ENCODE measurements at regions not wholly inside any gene's neighbourhood (a gene's known extent, or its start where the extent isn't known, plus 50 kb on each side); places are given as distances from the start of the nearest gene placed in this dataset.
"Not testable (repeated sequence)": the region's sequence is repeated elsewhere in the genome, so short reads cannot be mapped to it uniquely, and the experiment has no call there.

DNA sequence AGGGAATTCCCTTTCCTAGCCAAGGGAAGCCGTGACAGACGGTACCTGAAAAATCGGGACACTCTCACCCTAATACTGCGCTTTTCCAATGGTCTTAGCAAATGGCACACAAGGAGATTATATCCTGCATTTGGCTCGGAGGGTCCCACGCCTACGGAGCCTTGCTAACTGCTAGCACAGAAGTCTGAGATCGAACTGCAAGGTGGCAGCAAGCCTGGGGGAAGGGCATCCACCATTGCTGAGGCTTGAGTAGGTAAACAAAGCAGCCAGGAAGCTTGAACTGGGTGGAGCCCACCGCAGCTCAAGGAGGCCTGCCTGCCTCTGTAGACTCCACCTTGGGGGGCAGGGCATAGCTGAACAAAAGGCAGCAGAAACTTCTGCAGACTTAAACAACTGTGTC lies 560.6 kb downstream of the SOX5 start:
- not testable (repeated sequence) for H3K4me1 Mint-ChIP-seq (ENCODE audit: low read depth in 2 of 2); H3K27ac Mint-ChIP-seq; H3K27me3 Mint-ChIP-seq; H3K36me3 Mint-ChIP-seq (ENCODE audit: insufficient read depth); ATAC-seq (replicated peaks); DNase-seq; H3K4me3 Mint-ChIP-seq
- H3K9me3 Mint-ChIP-seq, result peaks cover 8 to 14% of the 10 kb centered on the region in 2 donors

DNA sequence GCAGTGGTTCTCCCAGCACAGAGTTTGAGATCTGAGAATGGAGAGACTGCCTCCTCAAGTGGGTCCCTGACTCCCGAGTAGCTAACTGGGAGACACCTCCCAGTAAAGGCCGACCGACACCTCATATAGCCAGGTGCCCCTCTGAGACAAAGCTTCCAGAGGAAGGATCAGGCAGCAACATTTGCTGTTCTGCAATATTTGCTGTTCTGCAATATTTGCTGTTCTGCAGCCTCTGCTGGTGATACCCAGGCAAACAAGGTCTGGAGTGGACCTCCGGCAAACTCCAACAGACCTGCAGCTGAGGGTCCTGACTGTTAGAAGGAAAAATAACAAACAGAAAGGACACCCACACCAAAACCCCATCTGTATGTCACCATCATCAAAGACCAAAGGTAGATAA lies 560.2 kb downstream of the SOX5 start:
- H3K27ac Mint-ChIP-seq; DNase-seq; H3K36me3 Mint-ChIP-seq (ENCODE audit: insufficient read depth): not testable (repeated sequence)

DNA sequence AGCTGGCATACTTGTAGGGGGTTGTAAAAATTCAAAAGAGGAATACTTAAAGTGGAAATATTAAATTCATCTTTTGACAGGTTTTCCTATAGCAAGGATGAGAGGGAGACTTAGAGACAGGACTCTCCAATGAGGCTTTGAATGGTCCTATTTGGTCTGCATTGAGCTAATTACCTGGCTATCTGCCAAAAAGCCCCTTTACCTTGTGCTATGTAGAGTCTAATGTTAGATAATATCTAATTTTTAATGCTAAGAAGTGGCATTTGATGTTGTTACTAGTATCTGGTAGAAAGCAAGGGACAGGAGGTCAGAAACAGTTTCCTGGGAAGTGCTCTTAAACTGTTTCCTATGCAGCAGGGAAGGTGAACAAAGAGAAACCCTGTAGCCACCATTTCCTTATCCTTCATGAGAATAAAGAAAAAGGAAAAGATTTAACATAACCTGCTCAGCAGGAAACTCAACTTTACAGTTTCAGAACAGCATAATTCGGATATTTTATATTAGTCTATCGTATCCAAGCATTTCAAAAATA lies 550.0 kb downstream of the SOX5 start:
- Mint-ChIP-seq H3K4me3 (no peak overlapping the region), H3K36me3 (ENCODE audit: insufficient read depth) (peaks cover 2% of the 10 kb centered on the region), H3K27ac (no peak overlapping the region), H3K4me1 (ENCODE audit: low read depth in 2 of 2) (no peaks in the 10 kb centered on the region), H3K27me3 (no peaks in the 10 kb centered on the region), H3K9me3 (peaks cover 0 to 1% of the 10 kb centered on the region in 2 donors)
- ATAC-seq (replicated peaks) (no peak), DNase-seq (no peak)

More for the DNA sequence above, 560.2 kb downstream of the SOX5 start:
- ATAC-seq (replicated peaks); H3K27me3 Mint-ChIP-seq; H3K4me3 Mint-ChIP-seq; H3K4me1 Mint-ChIP-seq (ENCODE audit: low read depth in 2 of 2): not testable (repeated sequence)
- peaks cover 10 to 14% of the 10 kb centered on the region in 2 donors for H3K9me3 Mint-ChIP-seq

DNA sequence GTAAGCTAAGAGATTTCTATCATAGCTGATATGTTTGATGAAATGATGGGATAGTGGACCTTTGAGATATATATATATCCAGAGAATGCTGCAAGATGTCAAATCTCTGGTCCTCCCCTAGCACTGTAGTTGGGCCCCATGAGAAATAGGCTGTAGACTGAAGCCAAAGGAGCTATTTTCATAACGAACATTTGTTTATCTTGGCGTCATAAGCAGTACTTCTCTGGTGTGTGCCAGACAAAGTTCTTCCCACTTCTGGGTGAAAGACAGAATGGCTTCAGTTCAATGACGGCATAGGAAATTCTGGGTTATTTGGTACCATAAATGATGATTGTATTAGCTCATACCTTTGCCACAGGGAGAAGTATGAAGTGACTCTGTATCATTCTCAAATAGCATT lies 534.3 kb downstream of the SOX5 start:
- DNase-seq (no peak), ATAC-seq (replicated peaks) (no peak)
- H3K27me3 Mint-ChIP-seq, result no peaks in the 10 kb centered on the region
- H3K9me3 Mint-ChIP-seq, result peaks cover 2 to 6% of the 10 kb centered on the region in 2 donors
- H3K36me3 Mint-ChIP-seq (ENCODE audit: insufficient read depth), result no peaks in the 10 kb centered on the region
- H3K4me1 Mint-ChIP-seq (ENCODE audit: low read depth in 2 of 2), result no peaks in the 10 kb centered on the region
- H3K27ac Mint-ChIP-seq, result no peak overlapping the region
- H3K4me3 Mint-ChIP-seq, result no peak overlapping the region

DNA sequence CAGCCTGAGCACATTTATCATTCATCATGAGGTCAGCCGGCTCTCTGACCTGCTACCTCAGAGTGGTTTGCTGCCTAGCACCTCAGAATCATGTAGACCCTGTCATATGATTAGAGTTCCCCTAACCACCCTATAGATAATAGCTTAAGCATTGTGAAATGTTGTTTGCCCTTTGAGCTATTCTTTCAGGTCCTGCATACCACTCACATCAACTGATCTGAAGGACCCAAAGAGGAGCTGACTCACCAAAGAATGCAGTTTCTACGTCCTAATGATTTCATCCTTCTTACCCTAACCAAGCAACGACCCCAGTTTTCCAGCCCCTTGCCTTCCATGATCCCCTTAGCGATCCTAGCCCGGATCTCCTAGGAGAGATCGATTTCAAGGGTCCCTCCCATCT lies 527.9 kb downstream of the SOX5 start:
- no peaks in the 10 kb centered on the region for H3K4me1 Mint-ChIP-seq (ENCODE audit: low read depth in 2 of 2)

DNA sequence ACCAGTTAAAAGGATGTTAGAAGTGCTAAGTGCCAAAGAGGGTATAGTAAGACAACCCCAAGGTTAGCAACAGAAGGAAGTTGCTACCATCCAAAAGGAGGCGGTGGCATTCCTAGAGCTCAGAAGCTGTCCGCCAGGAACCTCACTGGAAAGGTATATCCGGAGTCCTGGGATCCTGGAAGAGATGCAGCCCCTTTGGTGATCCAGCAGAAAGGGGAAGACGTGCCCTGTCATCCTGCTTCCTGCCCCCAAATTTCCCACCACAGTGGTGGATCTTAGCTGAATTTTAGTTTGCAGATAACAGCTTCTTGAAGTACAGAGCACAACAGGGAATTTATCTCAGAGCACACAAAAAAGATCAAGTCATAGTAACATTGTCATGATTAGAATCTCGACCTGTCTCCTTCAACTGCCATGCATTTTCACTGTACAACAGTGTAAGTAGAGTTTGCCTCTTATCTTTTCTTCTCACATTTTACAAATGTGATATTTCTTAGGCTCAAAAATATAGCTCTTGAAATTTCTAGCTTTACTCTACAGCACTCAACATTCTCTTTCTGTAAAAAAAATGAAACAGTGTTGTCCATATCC lies 526.3 kb downstream of the SOX5 start:
- Mint-ChIP-seq H3K27ac (no peak overlapping the region), H3K9me3 (peaks cover 4 to 15% of the 10 kb centered on the region in 2 donors), H3K4me1 (ENCODE audit: low read depth in 2 of 2) (no peaks in the 10 kb centered on the region), H3K36me3 (ENCODE audit: insufficient read depth) (no peaks in the 10 kb centered on the region), H3K27me3 (no peaks in the 10 kb centered on the region), H3K4me3 (no peak overlapping the region)
- DNase-seq, result no peak
- no peak for ATAC-seq (replicated peaks)

More for the DNA sequence above, 527.9 kb downstream of the SOX5 start:
- Mint-ChIP-seq H3K4me3 (no peak overlapping the region), H3K27me3 (no peaks in the 10 kb centered on the region), H3K27ac (no peak overlapping the region), H3K9me3 (peaks cover 4 to 8% of the 10 kb centered on the region in 2 donors), H3K36me3 (ENCODE audit: insufficient read depth) (no peaks in the 10 kb centered on the region)
- DNase-seq (no peak), ATAC-seq (replicated peaks) (no peak)

DNA sequence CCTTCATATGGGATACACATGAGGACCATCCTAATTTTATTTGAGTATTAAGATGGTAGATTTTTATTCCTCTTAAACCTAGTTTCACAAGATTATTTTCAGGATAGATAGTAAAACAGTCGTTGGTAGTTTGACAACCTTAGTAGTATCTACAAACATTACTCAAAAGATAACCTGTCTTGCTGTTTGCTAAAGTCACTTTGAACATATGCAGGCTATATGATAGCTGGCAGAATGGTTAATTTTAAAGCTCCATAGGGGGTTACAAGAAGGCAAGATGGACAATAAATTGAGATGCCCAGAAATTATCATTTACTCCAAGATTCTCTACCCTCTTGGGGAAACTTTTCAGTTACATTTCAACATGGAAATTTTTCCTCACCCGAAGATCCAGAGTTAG lies 525.7 kb downstream of the SOX5 start:
- H3K36me3 Mint-ChIP-seq (ENCODE audit: insufficient read depth), result no peaks in the 10 kb centered on the region
- peaks cover 2 to 15% of the 10 kb centered on the region in 2 donors for H3K9me3 Mint-ChIP-seq
- H3K27ac Mint-ChIP-seq, result no peak overlapping the region
- H3K4me3 Mint-ChIP-seq, result no peak overlapping the region
- H3K4me1 Mint-ChIP-seq (ENCODE audit: low read depth in 2 of 2), result no peaks in the 10 kb centered on the region
- ATAC-seq (replicated peaks), result no peak
- DNase-seq, result no peak
- H3K27me3 Mint-ChIP-seq, result no peaks in the 10 kb centered on the region

DNA sequence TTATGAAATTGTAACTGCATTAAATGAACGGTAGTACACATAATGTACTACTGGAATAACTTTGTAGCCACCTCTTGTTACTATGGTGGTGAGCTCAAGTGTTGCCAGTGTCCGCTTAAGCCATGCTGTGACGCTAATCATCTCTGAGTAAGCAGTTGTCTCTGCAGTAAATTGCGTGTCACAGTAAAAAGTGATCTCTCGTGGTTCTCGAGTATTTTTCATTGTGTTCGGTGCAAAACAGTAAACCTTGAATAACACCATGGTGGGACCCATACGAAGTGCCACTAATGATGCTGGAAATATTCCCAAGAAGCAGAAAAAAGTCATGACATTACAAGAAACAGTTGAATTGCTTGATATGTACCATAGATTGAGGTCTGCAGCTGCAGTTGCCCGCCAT lies 524.8 kb downstream of the SOX5 start:
- Mint-ChIP-seq H3K9me3 (peaks cover 2 to 15% of the 10 kb centered on the region in 2 donors), H3K27me3 (no peaks in the 10 kb centered on the region), H3K36me3 (ENCODE audit: insufficient read depth) (no peaks in the 10 kb centered on the region), H3K4me3 (no peak overlapping the region), H3K4me1 (ENCODE audit: low read depth in 2 of 2) (no peaks in the 10 kb centered on the region), H3K27ac (no peak overlapping the region)
- no peak for DNase-seq
- no peak for ATAC-seq (replicated peaks)

DNA sequence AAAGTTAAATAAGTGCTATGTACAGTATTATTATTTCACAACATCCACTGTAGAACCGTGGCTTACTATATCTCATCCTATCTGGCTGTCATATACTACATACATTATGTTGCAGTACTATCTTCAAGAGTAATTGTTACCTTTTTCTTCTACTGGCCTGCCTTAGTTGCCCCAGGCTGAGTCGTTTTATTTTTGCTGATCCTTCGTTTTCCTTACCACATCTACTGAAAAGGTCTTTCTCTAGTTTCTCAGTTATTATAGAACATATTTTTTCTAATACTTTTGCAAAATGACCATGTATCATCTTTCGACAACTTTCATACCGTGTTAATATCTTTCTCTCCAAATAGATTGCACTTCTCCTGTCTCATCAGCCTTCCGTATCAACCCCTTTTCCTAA lies 523.1 kb downstream of the SOX5 start:
- ATAC-seq (replicated peaks) (no peak), DNase-seq (no peak)
- no peaks in the 10 kb centered on the region for H3K27me3 Mint-ChIP-seq
- no peak overlapping the region for H3K27ac Mint-ChIP-seq
- no peak overlapping the region for H3K4me3 Mint-ChIP-seq
- H3K36me3 Mint-ChIP-seq (ENCODE audit: insufficient read depth), result no peaks in the 10 kb centered on the region
- peaks cover 2 to 15% of the 10 kb centered on the region in 2 donors for H3K9me3 Mint-ChIP-seq
- no peaks in the 10 kb centered on the region for H3K4me1 Mint-ChIP-seq (ENCODE audit: low read depth in 2 of 2)

DNA sequence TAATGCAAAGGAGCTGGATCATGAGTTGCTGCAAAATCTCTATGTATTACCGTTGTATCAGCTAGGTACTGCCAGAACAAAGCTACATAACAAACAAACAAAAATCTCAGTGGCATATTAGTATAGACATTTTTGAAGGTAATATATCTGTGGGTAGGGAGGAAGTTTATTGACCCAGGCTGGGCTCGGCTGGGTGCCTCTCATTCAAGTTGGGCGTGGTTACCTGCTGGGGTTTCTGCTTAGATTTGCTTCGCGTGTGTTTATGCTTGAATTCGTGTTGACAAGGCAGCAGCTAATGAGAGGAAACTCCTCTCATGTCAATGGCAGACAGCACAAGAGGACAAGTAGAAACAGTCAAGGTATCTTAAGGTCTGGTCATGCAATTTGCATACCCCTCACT lies 520.7 kb downstream of the SOX5 start:
- ATAC-seq (replicated peaks), result no peak

DNA sequence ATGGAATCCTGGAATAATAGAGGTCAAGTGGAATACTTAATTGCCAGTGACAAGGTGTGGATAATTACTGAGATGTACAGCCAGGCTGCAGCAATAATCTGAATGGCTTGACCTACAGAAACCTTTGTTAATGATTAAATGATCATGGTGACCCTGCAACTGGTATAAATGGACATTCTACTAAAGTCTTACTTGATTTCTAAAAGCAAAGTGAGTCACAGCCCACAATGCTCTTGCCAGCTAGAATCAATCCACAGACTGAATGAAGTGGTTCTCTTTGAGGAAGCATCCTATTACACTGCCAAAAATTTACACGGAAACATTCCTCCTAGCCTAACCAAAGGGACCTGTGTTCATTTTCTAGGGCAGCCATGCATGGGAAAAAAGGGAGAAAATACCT lies 518.5 kb downstream of the SOX5 start:
- Mint-ChIP-seq H3K27me3 (no peaks in the 10 kb centered on the region), H3K4me3 (no peak overlapping the region), H3K9me3 (peaks cover 6 to 16% of the 10 kb centered on the region in 2 donors), H3K36me3 (ENCODE audit: insufficient read depth) (no peaks in the 10 kb centered on the region), H3K27ac (no peak overlapping the region), H3K4me1 (ENCODE audit: low read depth in 2 of 2) (no peaks in the 10 kb centered on the region)
- no peak for DNase-seq
- no peak for ATAC-seq (replicated peaks)

More for the DNA sequence above, 520.7 kb downstream of the SOX5 start:
- DNase-seq, result no peak
- Mint-ChIP-seq H3K4me1 (ENCODE audit: low read depth in 2 of 2) (no peaks in the 10 kb centered on the region), H3K9me3 (peaks cover 0 to 7% of the 10 kb centered on the region in 2 donors), H3K4me3 (no peak overlapping the region), H3K27me3 (no peaks in the 10 kb centered on the region), H3K27ac (no peak overlapping the region), H3K36me3 (ENCODE audit: insufficient read depth) (no peaks in the 10 kb centered on the region)

DNA sequence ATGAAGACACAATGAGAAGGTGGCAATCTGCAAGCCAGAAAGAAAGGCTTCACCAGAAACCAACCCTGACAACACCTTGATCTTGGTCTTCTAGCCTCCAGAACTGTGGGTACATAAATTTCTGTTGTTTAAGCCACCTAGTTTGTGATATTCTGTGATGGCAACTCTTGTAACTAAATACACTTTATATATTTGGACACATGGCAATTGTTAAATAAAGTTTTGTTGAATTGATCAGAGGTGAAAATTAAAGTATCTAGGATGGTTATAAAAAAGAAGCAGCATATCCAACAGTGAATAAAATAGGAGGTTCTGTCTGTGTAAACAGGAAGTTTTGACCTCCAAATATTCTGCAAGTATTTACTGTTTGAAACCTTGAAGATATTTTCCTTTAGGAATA lies 516.3 kb downstream of the SOX5 start:
- no peaks in the 10 kb centered on the region for H3K27me3 Mint-ChIP-seq
- H3K9me3 Mint-ChIP-seq, result peaks cover 6 to 8% of the 10 kb centered on the region in 2 donors
- no peaks in the 10 kb centered on the region for H3K36me3 Mint-ChIP-seq (ENCODE audit: insufficient read depth)
- no peak overlapping the region for H3K4me3 Mint-ChIP-seq
- DNase-seq (no peak), ATAC-seq (replicated peaks) (no peak)
- H3K27ac Mint-ChIP-seq, result no peak overlapping the region
- no peaks in the 10 kb centered on the region for H3K4me1 Mint-ChIP-seq (ENCODE audit: low read depth in 2 of 2)

DNA sequence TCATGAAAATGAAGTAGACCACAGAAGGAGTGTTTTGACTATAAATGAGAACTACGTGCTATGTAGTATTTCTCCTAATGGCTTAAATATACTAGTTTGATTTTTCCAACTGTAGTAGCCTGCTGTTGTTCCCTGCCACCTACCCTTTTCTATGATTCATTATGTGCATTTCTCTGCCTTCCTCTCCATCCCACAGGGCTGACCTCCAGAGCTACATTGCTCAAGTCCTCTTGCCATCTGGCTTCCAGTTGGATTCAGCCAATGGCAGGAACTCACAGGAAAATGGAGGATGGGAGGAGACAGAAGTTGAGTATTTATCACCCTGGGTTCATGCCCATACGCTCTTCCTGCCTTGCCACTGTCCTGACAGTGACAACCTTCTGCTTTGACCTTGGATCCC lies 515.3 kb downstream of the SOX5 start:
- Mint-ChIP-seq H3K27ac (no peak overlapping the region), H3K27me3 (no peaks in the 10 kb centered on the region)

DNA sequence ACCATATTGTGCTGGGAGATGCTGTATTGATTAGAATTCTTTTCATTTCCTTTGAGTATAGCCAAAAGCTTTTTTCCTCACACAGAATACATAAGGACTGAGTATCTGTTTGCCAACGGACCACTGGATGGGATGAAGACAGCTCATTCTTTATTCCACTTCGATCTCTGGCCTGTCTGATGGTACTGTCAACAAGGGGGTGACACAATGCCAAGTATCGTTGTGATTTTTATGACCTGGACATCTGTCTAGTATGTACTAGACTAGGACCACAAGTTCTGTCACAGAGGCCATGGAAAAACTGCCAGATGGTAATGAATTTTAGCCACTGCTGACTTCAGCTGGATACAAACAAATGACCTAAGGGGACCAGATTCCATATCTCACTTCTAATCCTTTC lies 502.7 kb downstream of the SOX5 start:
- no peaks in the 10 kb centered on the region for H3K9me3 Mint-ChIP-seq
- H3K36me3 Mint-ChIP-seq (ENCODE audit: insufficient read depth), result no peaks in the 10 kb centered on the region
- no peaks in the 10 kb centered on the region for H3K4me1 Mint-ChIP-seq (ENCODE audit: low read depth in 2 of 2)

More for the DNA sequence above, 515.3 kb downstream of the SOX5 start:
- peaks cover 8 to 9% of the 10 kb centered on the region in 2 donors for H3K9me3 Mint-ChIP-seq
- H3K4me3 Mint-ChIP-seq, result no peak overlapping the region
- H3K4me1 Mint-ChIP-seq (ENCODE audit: low read depth in 2 of 2), result no peaks in the 10 kb centered on the region
- DNase-seq, result no peak
- no peaks in the 10 kb centered on the region for H3K36me3 Mint-ChIP-seq (ENCODE audit: insufficient read depth)
- ATAC-seq (replicated peaks), result no peak

More for the DNA sequence above, 502.7 kb downstream of the SOX5 start:
- H3K27ac Mint-ChIP-seq, result no peak overlapping the region
- no peaks in the 10 kb centered on the region for H3K27me3 Mint-ChIP-seq
- no peak for DNase-seq
- ATAC-seq (replicated peaks), result no peak
- H3K4me3 Mint-ChIP-seq, result no peak overlapping the region
